ENCODE measurements at regions not wholly inside any gene's neighbourhood (a gene's known extent, or its start where the extent isn't known, plus 50 kb on each side); places are given as distances from the start of the nearest gene placed in this dataset.

DNA sequence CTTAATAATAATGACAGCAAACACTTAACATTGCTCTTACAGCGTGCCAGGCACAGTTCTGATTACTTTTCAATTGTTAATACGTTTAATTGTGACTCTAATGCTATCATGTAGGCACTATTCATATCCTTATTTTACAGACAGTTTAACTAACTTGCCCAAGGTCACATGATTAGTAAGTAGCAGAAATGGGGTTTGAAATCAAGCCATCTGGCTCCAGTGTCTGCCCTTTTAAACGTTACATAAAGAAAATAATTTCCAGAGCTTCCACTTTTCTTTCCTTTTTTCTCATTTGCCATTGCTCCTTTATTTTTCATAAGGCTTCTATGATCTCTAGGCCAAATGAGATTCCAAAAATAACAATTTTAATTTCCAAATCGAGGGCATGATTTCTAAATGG lies 50.6 kb upstream of the IKZF2 start:
- no peaks in the 10 kb centered on the region for H3K9me3 ChIP-seq (ENCODE audit: control insufficient read depth, low read length)
- H3K27me3 ChIP-seq (ENCODE audit: control insufficient read depth, insufficient read depth, low read length, poor library complexity, severe bottlenecking) = no peaks in the 10 kb centered on the region
- no peak overlapping the region for H3K27ac ChIP-seq (ENCODE audit: insufficient read depth, low read depth, low read length, poor library complexity, severe bottlenecking)
- no peak overlapping the region for H3K4me3 ChIP-seq (ENCODE audit: insufficient read depth, low read depth, low read length)
- no peaks in the 10 kb centered on the region for H3K4me1 ChIP-seq (ENCODE audit: control insufficient read depth, insufficient read depth, low read length)
- WGBS, 2 experiments = 86 to 96% methylated on average over 4 of the region's 4 CpGs
- H3K36me3 ChIP-seq (ENCODE audit: control insufficient read depth, insufficient read depth, low read length) = no peaks in the 10 kb centered on the region

DNA sequence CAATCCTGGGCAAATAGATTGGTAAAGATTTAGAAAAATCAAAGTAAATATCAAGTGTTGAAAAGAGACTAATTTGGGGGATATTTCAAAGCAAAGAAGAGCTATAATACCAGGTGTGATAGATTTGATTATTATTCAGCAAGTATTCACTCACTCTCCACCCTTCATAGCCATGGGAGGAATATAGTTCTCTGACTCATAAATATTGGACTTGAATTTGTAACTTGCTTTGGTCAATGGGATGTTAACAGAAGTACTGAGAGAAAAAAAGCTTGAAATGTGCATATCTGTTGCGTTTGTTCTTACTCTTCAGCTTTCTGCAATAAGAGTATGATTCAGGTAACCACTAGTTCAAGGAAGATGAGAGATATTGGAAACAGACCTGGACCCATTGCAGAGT lies 54.5 kb upstream of the IKZF2 start:
- 93 to 95% methylated on average over 1 of the region's 1 CpG for WGBS, 2 experiments
- Histone ChIP-seq H3K27me3 (ENCODE audit: control insufficient read depth, insufficient read depth, low read length, poor library complexity, severe bottlenecking) (no peaks in the 10 kb centered on the region), H3K9me3 (ENCODE audit: control insufficient read depth, low read length) (no peaks in the 10 kb centered on the region), H3K4me1 (ENCODE audit: control insufficient read depth, insufficient read depth, low read length) (no peaks in the 10 kb centered on the region), H3K36me3 (ENCODE audit: control insufficient read depth, insufficient read depth, low read length) (no peaks in the 10 kb centered on the region), H3K27ac (ENCODE audit: insufficient read depth, low read depth, low read length, poor library complexity, severe bottlenecking) (no peak overlapping the region), H3K4me3 (ENCODE audit: insufficient read depth, low read depth, low read length) (no peak overlapping the region)

DNA sequence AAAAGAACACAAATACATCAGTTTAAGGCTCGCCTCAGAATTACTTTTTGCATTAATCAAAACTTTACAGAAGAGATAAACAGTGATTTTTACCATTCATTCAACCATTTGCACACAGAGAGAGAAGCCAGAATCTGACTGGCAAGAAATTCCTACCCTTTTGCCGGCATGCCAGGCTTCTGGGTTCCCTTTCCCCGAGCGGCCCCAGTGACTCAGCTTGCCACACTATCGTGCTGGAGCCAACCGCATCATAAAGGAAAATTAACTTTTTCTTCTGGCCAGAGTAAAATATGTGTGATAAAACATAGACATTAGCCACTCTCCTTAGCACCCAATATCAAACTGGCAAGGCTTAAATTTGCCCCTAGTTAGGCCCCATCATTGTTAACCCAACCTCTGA lies 61.8 kb upstream of the IKZF2 start:
- WGBS, 2 experiments = 88 to 89% methylated on average over 6 of the region's 6 CpGs

DNA sequence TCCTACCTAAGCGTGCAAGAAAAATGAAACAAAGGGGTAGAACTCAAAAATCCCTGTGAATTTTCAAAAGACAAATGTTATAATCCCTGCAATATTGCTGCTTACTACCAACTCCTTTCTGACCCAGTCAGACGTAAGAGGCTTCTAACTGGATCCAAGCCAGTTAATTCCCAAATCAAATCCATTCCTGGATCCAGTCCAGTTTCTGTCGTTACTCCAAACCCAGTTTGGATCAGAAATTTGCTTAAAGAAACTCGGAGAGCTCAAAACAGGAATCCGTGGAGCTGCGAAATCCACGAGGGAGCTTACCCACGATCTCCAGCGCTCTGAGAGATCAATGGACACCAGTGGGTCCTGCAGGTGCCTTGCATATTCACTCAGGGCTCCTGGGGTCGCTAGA lies 62.8 kb upstream of the IKZF2 start:
- no peaks in the 10 kb centered on the region for H3K4me1 ChIP-seq (ENCODE audit: control insufficient read depth, insufficient read depth, low read length)
- no peak overlapping the region for H3K27ac ChIP-seq (ENCODE audit: insufficient read depth, low read depth, low read length, poor library complexity, severe bottlenecking)
- no peaks in the 10 kb centered on the region for H3K36me3 ChIP-seq (ENCODE audit: control insufficient read depth, insufficient read depth, low read length)
- H3K9me3 ChIP-seq (ENCODE audit: control insufficient read depth, low read length) = no peaks in the 10 kb centered on the region
- 88% methylated on average over 10 of the region's 10 CpGs for whole genome bisulfite sequencing, 2 experiments
- H3K27me3 ChIP-seq (ENCODE audit: control insufficient read depth, insufficient read depth, low read length, poor library complexity, severe bottlenecking) = no peaks in the 10 kb centered on the region
- no peak overlapping the region for H3K4me3 ChIP-seq (ENCODE audit: insufficient read depth, low read depth, low read length)

More for the DNA sequence above, 61.8 kb upstream of the IKZF2 start:
- H3K27ac ChIP-seq (ENCODE audit: insufficient read depth, low read depth, low read length, poor library complexity, severe bottlenecking) = peak overlapping the region; percentile 20
- H3K4me3 ChIP-seq (ENCODE audit: insufficient read depth, low read depth, low read length) = no peak overlapping the region
- H3K4me1 ChIP-seq (ENCODE audit: control insufficient read depth, insufficient read depth, low read length) = no peaks in the 10 kb centered on the region
- H3K36me3 ChIP-seq (ENCODE audit: control insufficient read depth, insufficient read depth, low read length) = no peaks in the 10 kb centered on the region
- H3K9me3 ChIP-seq (ENCODE audit: control insufficient read depth, low read length) = no peaks in the 10 kb centered on the region
- no peaks in the 10 kb centered on the region for H3K27me3 ChIP-seq (ENCODE audit: control insufficient read depth, insufficient read depth, low read length, poor library complexity, severe bottlenecking)

DNA sequence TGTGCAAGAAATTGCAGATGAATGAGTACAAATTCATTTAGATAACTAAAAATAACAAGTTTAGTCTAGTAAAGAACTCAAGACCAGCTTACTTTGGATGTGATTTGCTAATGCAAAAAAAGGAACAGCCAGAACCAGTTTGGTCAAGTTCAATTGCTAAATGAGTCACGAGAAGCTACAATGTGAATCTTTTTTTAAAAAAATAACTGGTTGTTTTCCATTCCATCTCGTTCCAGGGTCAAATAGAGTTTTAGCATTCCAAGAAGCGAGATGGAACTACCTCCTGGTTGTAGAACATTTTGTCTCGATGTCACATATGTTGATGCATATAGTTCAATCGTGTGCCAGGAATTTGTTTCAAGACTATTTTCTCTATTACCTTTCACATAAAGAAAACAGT lies 65.0 kb upstream of the IKZF2 start:
- Histone ChIP-seq H3K9me3 (ENCODE audit: control insufficient read depth, low read length) (no peaks in the 10 kb centered on the region), H3K27ac (ENCODE audit: insufficient read depth, low read depth, low read length, poor library complexity, severe bottlenecking) (no peak overlapping the region)
- WGBS, 2 experiments = 90 to 92% methylated on average over 5 of the region's 5 CpGs

DNA sequence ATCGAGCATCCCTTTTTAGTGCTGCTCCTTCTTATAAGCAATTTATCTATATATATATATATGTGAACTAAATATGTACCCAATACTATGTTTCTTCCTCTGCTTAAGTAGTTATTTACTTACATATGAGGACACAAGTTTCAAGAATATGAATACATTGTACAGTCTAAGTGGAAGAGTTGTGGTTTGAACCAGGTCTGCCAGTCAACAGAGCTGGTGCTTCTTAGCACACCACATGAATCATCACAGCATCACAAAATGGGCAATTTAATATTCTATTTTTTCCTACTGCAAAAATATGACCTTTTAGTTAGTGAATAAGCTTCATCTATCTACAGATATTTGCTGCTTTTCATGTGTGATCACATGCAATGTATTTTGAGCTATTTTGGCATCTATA lies 64.4 kb upstream of the SPAG16 start:
- Histone ChIP-seq H3K4me1 (ENCODE audit: control insufficient read depth, insufficient read depth, low read length) (no peaks in the 10 kb centered on the region), H3K36me3 (ENCODE audit: control insufficient read depth, insufficient read depth, low read length) (no peaks in the 10 kb centered on the region), H3K9me3 (ENCODE audit: control insufficient read depth, low read length) (no peaks in the 10 kb centered on the region), H3K27ac (ENCODE audit: insufficient read depth, low read depth, low read length, poor library complexity, severe bottlenecking) (no peak overlapping the region), H3K27me3 (ENCODE audit: control insufficient read depth, insufficient read depth, low read length, poor library complexity, severe bottlenecking) (no peaks in the 10 kb centered on the region), H3K4me3 (ENCODE audit: insufficient read depth, low read depth, low read length) (no peak overlapping the region)
- no CpG with 5 or more reads among the region's 1 CpG for WGBS, 2 experiments

More for the DNA sequence above, 65.0 kb upstream of the IKZF2 start:
- H3K36me3 ChIP-seq (ENCODE audit: control insufficient read depth, insufficient read depth, low read length) = no peaks in the 10 kb centered on the region
- H3K4me3 ChIP-seq (ENCODE audit: insufficient read depth, low read depth, low read length) = no peak overlapping the region
- H3K27me3 ChIP-seq (ENCODE audit: control insufficient read depth, insufficient read depth, low read length, poor library complexity, severe bottlenecking) = no peaks in the 10 kb centered on the region
- no peaks in the 10 kb centered on the region for H3K4me1 ChIP-seq (ENCODE audit: control insufficient read depth, insufficient read depth, low read length)

DNA sequence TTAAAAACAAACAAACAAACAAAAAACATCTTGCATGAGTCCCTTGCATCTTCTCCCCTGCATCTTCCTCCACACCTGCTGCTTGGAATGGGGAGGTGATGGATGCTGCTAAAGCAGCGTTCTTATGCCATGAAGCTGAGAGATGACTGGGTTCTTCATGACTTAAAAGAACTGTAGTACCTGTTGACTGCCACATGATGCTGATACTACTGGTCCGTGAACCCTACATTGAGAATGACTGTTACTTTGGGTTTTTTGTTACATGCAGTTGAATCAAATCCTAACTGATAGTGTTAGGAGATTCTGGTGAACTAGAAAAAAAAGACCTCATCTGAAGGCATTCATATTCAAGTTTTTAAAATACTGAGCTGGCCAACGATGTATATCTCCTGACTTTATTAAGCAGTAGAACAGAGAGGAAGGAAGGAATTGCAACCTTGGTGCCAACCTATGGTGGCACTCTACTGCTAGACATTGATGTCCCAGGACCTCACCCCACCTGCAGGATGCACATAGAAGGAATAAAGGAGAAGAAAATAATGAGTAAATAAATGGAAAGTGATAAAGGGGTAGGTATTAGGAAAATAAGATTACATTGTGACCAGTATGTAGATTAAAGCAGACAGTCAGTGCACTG lies 63.2 kb upstream of the SPAG16 start:
- Histone ChIP-seq H3K4me3 (ENCODE audit: insufficient read depth, low read depth, low read length) (no peak overlapping the region), H3K9me3 (ENCODE audit: control insufficient read depth, low read length) (no peaks in the 10 kb centered on the region), H3K36me3 (ENCODE audit: control insufficient read depth, insufficient read depth, low read length) (no peaks in the 10 kb centered on the region), H3K27me3 (ENCODE audit: control insufficient read depth, insufficient read depth, low read length, poor library complexity, severe bottlenecking) (no peaks in the 10 kb centered on the region), H3K27ac (ENCODE audit: insufficient read depth, low read depth, low read length, poor library complexity, severe bottlenecking) (no peak overlapping the region), H3K4me1 (ENCODE audit: control insufficient read depth, insufficient read depth, low read length) (no peaks in the 10 kb centered on the region)
- WGBS, 2 experiments = 96 to 98% methylated on average over 3 of the region's 3 CpGs

DNA sequence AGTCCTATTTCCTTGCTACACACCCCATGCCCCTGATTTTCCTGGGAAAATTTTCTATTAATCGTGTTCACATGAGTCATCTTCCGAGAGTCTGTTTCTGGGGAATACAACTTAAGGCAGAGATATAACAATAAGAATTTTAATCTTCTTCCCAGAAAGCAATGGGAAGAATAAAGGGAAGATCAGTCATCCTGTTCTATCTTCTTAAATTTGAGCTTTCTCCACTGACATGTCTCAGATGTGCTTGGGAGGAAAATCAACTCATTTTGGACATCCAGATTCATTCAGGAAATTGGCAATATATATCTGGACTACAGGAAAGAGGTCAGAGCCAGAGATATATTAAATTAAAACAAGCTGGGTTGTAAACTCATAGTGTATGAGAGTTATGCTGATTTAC lies 62.3 kb upstream of the SPAG16 start:
- Histone ChIP-seq H3K27ac (ENCODE audit: insufficient read depth, low read depth, low read length, poor library complexity, severe bottlenecking) (no peak overlapping the region), H3K4me3 (ENCODE audit: insufficient read depth, low read depth, low read length) (no peak overlapping the region), H3K36me3 (ENCODE audit: control insufficient read depth, insufficient read depth, low read length) (no peaks in the 10 kb centered on the region), H3K9me3 (ENCODE audit: control insufficient read depth, low read length) (no peaks in the 10 kb centered on the region), H3K4me1 (ENCODE audit: control insufficient read depth, insufficient read depth, low read length) (no peaks in the 10 kb centered on the region), H3K27me3 (ENCODE audit: control insufficient read depth, insufficient read depth, low read length, poor library complexity, severe bottlenecking) (no peaks in the 10 kb centered on the region)
- 100% methylated on average over 1 to 2 of the region's 2 CpGs for WGBS, 2 experiments

DNA sequence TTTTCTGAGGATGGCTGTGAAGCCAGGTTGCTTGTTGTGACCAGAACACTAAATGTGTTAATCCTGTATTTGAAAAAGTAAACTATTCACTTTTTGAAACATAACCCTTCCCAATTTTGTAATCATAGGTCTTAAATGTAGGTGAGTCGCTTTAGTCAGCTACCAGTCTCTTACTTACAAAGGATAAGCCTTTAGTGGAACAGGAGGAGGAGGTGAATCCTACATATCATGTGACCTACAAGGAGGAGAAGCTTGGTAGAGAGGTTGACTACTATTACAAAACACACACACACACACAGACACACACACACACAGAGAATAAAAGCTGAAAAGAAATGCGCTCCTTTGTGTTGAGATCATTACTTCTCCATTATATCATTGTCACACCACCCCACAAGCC lies 59.9 kb upstream of the SPAG16 start:
- WGBS, 2 experiments = 92 to 100% methylated on average over 1 of the region's 2 CpGs
- Histone ChIP-seq H3K4me1 (ENCODE audit: control insufficient read depth, insufficient read depth, low read length) (no peaks in the 10 kb centered on the region), H3K27me3 (ENCODE audit: control insufficient read depth, insufficient read depth, low read length, poor library complexity, severe bottlenecking) (no peaks in the 10 kb centered on the region), H3K4me3 (ENCODE audit: insufficient read depth, low read depth, low read length) (no peak overlapping the region), H3K9me3 (ENCODE audit: control insufficient read depth, low read length) (no peaks in the 10 kb centered on the region), H3K36me3 (ENCODE audit: control insufficient read depth, insufficient read depth, low read length) (no peaks in the 10 kb centered on the region), H3K27ac (ENCODE audit: insufficient read depth, low read depth, low read length, poor library complexity, severe bottlenecking) (no peak overlapping the region)

DNA sequence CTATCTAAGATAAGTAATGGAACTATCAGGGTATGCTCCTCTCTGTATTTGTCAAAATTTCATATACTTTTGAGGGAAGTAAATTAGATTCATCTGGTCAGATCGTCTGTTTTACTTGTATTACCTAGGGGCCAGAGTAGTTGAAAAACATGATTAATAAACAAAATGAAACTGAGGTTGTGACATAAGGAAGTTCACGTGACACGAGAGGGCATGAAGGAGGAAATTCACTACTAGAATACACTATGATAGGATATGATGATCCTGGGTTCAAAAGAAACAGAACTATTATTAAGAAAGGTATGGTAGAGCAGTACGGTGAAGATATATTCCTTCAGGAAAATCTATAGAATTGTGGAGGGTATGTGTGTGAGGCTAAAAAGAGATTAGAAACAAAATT lies 58.4 kb upstream of the SPAG16 start:
- Histone ChIP-seq H3K9me3 (ENCODE audit: control insufficient read depth, low read length) (no peaks in the 10 kb centered on the region), H3K36me3 (ENCODE audit: control insufficient read depth, insufficient read depth, low read length) (no peaks in the 10 kb centered on the region), H3K4me3 (ENCODE audit: insufficient read depth, low read depth, low read length) (no peak overlapping the region), H3K4me1 (ENCODE audit: control insufficient read depth, insufficient read depth, low read length) (no peaks in the 10 kb centered on the region), H3K27me3 (ENCODE audit: control insufficient read depth, insufficient read depth, low read length, poor library complexity, severe bottlenecking) (no peaks in the 10 kb centered on the region), H3K27ac (ENCODE audit: insufficient read depth, low read depth, low read length, poor library complexity, severe bottlenecking) (no peak overlapping the region)
- WGBS, 2 experiments = 88 to 96% methylated on average over 4 of the region's 4 CpGs

DNA sequence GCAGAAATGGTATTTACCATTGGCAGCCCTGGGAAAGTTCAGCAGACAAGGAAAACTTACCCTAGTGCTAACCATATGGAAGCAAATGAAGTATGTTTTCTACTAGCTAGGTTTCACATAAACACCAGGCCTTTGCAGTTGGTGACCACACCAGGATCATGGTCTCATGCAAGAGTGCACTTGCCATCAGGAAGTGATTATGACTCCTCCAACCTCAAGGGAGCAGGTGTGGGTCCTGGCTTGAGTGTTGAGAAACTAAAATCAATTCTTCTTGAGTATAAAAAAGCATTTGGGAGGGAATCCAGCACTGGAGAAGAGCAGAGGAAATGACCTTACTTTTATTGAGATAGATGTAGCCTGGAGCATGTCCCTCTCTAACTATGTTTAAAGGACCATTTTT lies 56.8 kb upstream of the SPAG16 start:
- Histone ChIP-seq H3K27me3 (ENCODE audit: control insufficient read depth, insufficient read depth, low read length, poor library complexity, severe bottlenecking) (no peaks in the 10 kb centered on the region), H3K27ac (ENCODE audit: insufficient read depth, low read depth, low read length, poor library complexity, severe bottlenecking) (no peak overlapping the region), H3K36me3 (ENCODE audit: control insufficient read depth, insufficient read depth, low read length) (no peaks in the 10 kb centered on the region), H3K9me3 (ENCODE audit: control insufficient read depth, low read length) (no peaks in the 10 kb centered on the region), H3K4me3 (ENCODE audit: insufficient read depth, low read depth, low read length) (no peak overlapping the region), H3K4me1 (ENCODE audit: control insufficient read depth, insufficient read depth, low read length) (no peaks in the 10 kb centered on the region)

Measured in ectodermal cell (in vitro differentiated cells).